HepG2 (cell line): ENCODE measurements at regions not wholly inside any gene's neighbourhood (a gene's known extent, or its start where the extent isn't known, plus 50 kb on each side); places are given as distances from the start of the nearest gene placed in this dataset.

Experiments
- ATAC-seq: fragments of 200-7000 bp; cut with Tn5 transposase; 3 replicates; pipeline ENCODE4 v1.9.1; 2020; ENCODE audit warnings: mild to moderate bottlenecking, moderate library complexity
- BruUV-seq: library from RNA; stranded (reverse); fragments of 400-500 nt; replicated peaks from 2 replicates; lab custom pipeline; 2021; lab: Mats Ljungman, UMichigan
- CTCF ChIA-PET: fragments of 300-600 bp; formaldehyde crosslinking; extraction: SDS; loops from one replicate; lab custom pipeline; 2021; ENCODE audit warnings: low total read pairs, inconsistent platforms, low intra/inter-chr PET ratio; lab: Yijun Ruan, JAX
- POLR2A ChIA-PET: fragments of 350-600 bp; sonication (Branson Sonifier 250); formaldehyde crosslinking; loops from one replicate; lab custom pipeline; 2020; ENCODE audit warnings: antibody characterized with exemption, inconsistent platforms; lab: Yijun Ruan, JAX
- DNase-seq: peaks from one replicate; pipeline ENCODE4 v3.0.0-alpha.2; 2015; ENCODE audit warnings: low spot score
- FAIRE-seq: peaks from 3 replicates; lab custom pipeline; 2011; peaks lifted over from hg19 to GRCh38; lab: Jason Lieb, UNC
- H2AFZ ChIP-seq: one replicate; pipeline ENCODE4 v1.6.1; 2011; ENCODE audit warnings: low read length, inconsistent platforms
- H3K27ac ChIP-seq: fragments of 300-600 bp; 3 replicates; pipeline ENCODE4 v1.8.0; 2011; ENCODE audit warnings: mixed run types, mild to moderate bottlenecking, mixed read lengths, low read length, inconsistent platforms; ENCODE audit not compliant: insufficient read depth; ENCODE audit errors: extremely low read length
- H3K27me3 ChIP-seq, 2 experiments: fragments of 200-600 bp in 1 of 2; 2 replicates in 1 of 2; 3 replicates in 1 of 2; pipeline versions ENCODE4 v1.6.0 to v1.8.0; 2011; ENCODE audit warnings: low read length in 2 of 2, mild to moderate bottlenecking in 2 of 2, moderate library complexity in 2 of 2, inconsistent platforms in 1 of 2; ENCODE audit not compliant: insufficient read depth in 2 of 2, control insufficient read depth in 1 of 2
- H3K36me3 ChIP-seq, 2 experiments: fragments of 200-600 bp in 1 of 2; replicated peaks in 1 of 2; 2 replicates in 1 of 2; 3 replicates in 1 of 2; pipeline versions ENCODE4 v1.5.1 to v1.8.0; 2011; ENCODE audit warnings: low read length in 2 of 2, inconsistent platforms in 1 of 2; ENCODE audit not compliant: insufficient read depth in 2 of 2, control insufficient read depth in 1 of 2
- H3K4me1 ChIP-seq: 2 replicates; pipeline ENCODE4 v1.5.1; 2012; ENCODE audit warnings: low read length, inconsistent platforms; ENCODE audit not compliant: insufficient read depth
- H3K4me2 ChIP-seq: 2 replicates; pipeline ENCODE4 v1.6.0; 2011; ENCODE audit warnings: low read depth, low read length, inconsistent platforms
- H3K4me3 ChIP-seq, 3 experiments: fragments of 200-600 bp in 1 of 3; sonication (generic), shearing (Covaris generic) in 1 of 3; replicated peaks in 1 of 3; 2 replicates each; pipeline ENCODE4 v1.5.1; 2011 to 2016; ENCODE audit warnings: low read length in 3 of 3, inconsistent platforms in 2 of 3, low read depth in 2 of 3, mild to moderate bottlenecking in 2 of 3, control low read depth in 1 of 3, mixed read lengths in 1 of 3; ENCODE audit not compliant: insufficient read depth in 1 of 3
- H3K79me2 ChIP-seq: one replicate; pipeline ENCODE4 v1.6.1; 2011; ENCODE audit warnings: low read length, inconsistent platforms; ENCODE audit not compliant: insufficient read depth
- H3K9ac ChIP-seq: 2 replicates; pipeline ENCODE4 v1.6.0; 2011; ENCODE audit warnings: mild to moderate bottlenecking, low read depth, low read length, inconsistent platforms; ENCODE audit not compliant: insufficient read depth
- H3K9me3 ChIP-seq: 2 replicates; pipeline ENCODE4 v1.5.1; 2012; ENCODE audit warnings: mild to moderate bottlenecking, low read length
- H4K20me1 ChIP-seq: 2 replicates; pipeline ENCODE4 v1.6.0; 2011; ENCODE audit warnings: inconsistent platforms, mild to moderate bottlenecking, low read length, moderate library complexity; ENCODE audit not compliant: insufficient read depth
- ELF1 ChIP-seq: sonication (generic); formaldehyde crosslinking; IDR thresholded peaks from 2 replicates; pipeline ENCODE4 v1.4.0; 2020; ENCODE audit warnings: missing genetic modification reagents
- GPN1 ChIP-seq: sonication (generic); formaldehyde crosslinking; IDR thresholded peaks from 2 replicates; pipeline ENCODE4 v1.5.1; 2020; ENCODE audit warnings: missing genetic modification reagents, borderline replicate concordance
- HCFC1 ChIP-seq: fragments of 150-350 bp; IDR thresholded peaks from 2 replicates; pipeline ENCODE4 v1.6.1; 2014; ENCODE audit warnings: low read depth, low read length
- NCOA2 ChIP-seq: sonication (generic); formaldehyde crosslinking; IDR thresholded peaks from 2 replicates; pipeline ENCODE4 v1.8.0; 2022; ENCODE audit warnings: inconsistent platforms
- NFRKB ChIP-seq: fragments of 450-650 bp; IDR thresholded peaks from 2 replicates; pipeline ENCODE4 v1.6.1; 2017
- PAF1 ChIP-seq: IDR thresholded peaks from 2 replicates; pipeline ENCODE4 v1.6.1; 2016; ENCODE audit warnings: missing genetic modification reagents, missing compliant biosample characterization
- SMC3 ChIP-seq: IDR thresholded peaks from 2 replicates; pipeline ENCODE4 v1.6.1; 2011; ENCODE audit warnings: low read length, improper control_type of control experiment
- SNAPC2 ChIP-seq: sonication (generic); formaldehyde crosslinking; IDR thresholded peaks from 2 replicates; pipeline ENCODE4 v1.8.1; 2022; ENCODE audit warnings: mild to moderate bottlenecking, missing genetic modification reagents
- SRY ChIP-seq: sonication (generic); formaldehyde crosslinking; IDR thresholded peaks from 2 replicates; pipeline ENCODE4 v1.8.0; 2022; ENCODE audit warnings: mild to moderate bottlenecking, missing genetic modification reagents
- TRIM24 ChIP-seq: sonication (generic); formaldehyde crosslinking; IDR thresholded peaks from 2 replicates; pipeline ENCODE4 v1.8.0; 2022; ENCODE audit warnings: mild to moderate bottlenecking, missing genetic modification reagents
- ZNF160 ChIP-seq: sonication (generic); formaldehyde crosslinking; IDR thresholded peaks from 2 replicates; pipeline ENCODE4 v1.8.0; 2022; ENCODE audit warnings: mild to moderate bottlenecking, inconsistent platforms, missing genetic modification reagents
- ZNF547 ChIP-seq: sonication (generic); formaldehyde crosslinking; IDR thresholded peaks from 2 replicates; pipeline ENCODE4 v1.5.1; 2020; ENCODE audit warnings: mild to moderate bottlenecking, missing genetic modification reagents
- ZNF792 ChIP-seq: IDR thresholded peaks from 2 replicates; pipeline ENCODE4 v1.6.1; 2016
- ZSCAN31 ChIP-seq: sonication (generic); formaldehyde crosslinking; IDR thresholded peaks from 2 replicates; pipeline ENCODE4 v1.5.0; 2020; ENCODE audit warnings: low read depth, mild to moderate bottlenecking, missing genetic modification reagents
- WGBS: methylation state at CpG from one replicate; pipeline ENCODE4 v1.1.6; 2017; ENCODE audit warnings: low lambda C conversion rate; 5-methylcytosine and 5-hydroxymethylcytosine counted together
- in situ Hi-C: cut with HindIII; loops from 2 replicates; pipeline ENCODE4 v1.10.0; 2017; ENCODE audit warnings: low pct_unique_long_range_greater_than_20kb; ENCODE audit not compliant: extremely low pct_ligation_motif_present
- intact Hi-C: fragments of 100-400 bp; cut with micrococcal nuclease; formaldehyde crosslinking; loops from one replicate; pipeline ENCODE4 v1.10.0; 2022; ENCODE audit not compliant: unreplicated experiment
- TF ChIP-seq, protein P1 (sequence below): fragments of 450-650 bp; IDR thresholded peaks from 2 replicates; pipeline ENCODE4 v1.6.1; 2017

- in situ Hi-C loops (no loop called here), intact Hi-C loops (no loop called here)
- CTCF ChIA-PET: no interaction called here
- Histone ChIP-seq H3K9ac (no peak overlapping the region), H2AFZ (no peak overlapping the region), H3K79me2 (no peaks in the 10 kb centered on the region), H4K20me1 (no peaks in the 10 kb centered on the region), H3K4me1 (no peaks in the 10 kb centered on the region), H3K9me3 (no peaks in the 10 kb centered on the region), H3K4me3 (no peak overlapping the region), H3K27ac (no peak overlapping the region), H3K27me3 (no peaks in the 10 kb centered on the region), H3K4me2 (no peak overlapping the region), H3K36me3 (no peaks in the 10 kb centered on the region)
- POLR2A ChIA-PET: no interaction called here
- no peak for TF ChIP-seq PAF1
- TF ChIP-seq ZNF547 (CRISPR knock-in tag): no peak
- TF ChIP-seq SMC3: no peak
- no peak for TF ChIP-seq NFRKB
- DNase-seq (no peak), ATAC-seq (no peak), FAIRE-seq (no peak)
- BruUV-seq: no TSS peak
- 6% methylated on average over 2 of the region's 2 CpGs for WGBS
Measured at GRCh38 chr3:164208821-164209220, 869.5 kb downstream of the SI start.

GRCh38 chr3:164208048-164208447, 870.2 kb downstream of the SI start:
- Histone ChIP-seq H3K36me3 (no peaks in the 10 kb centered on the region), H4K20me1 (no peaks in the 10 kb centered on the region), H3K79me2 (no peaks in the 10 kb centered on the region), H3K4me3 (no peak overlapping the region), H3K4me1 (no peaks in the 10 kb centered on the region), H3K27ac (no peak overlapping the region), H3K9me3 (no peaks in the 10 kb centered on the region), H3K9ac (no peak overlapping the region), H3K27me3 (no peaks in the 10 kb centered on the region), H2AFZ (no peak overlapping the region), H3K4me2 (no peak overlapping the region)
- in situ Hi-C loops: no loop called here
- TF ChIP-seq ZNF792 (CRISPR knock-in tag) (no peak), HCFC1 (no peak), ZNF160 (no peak), TRIM24 (CRISPR knock-in tag) (no peak), NCOA2 (no peak), SNAPC2 (CRISPR knock-in tag) (no peak), GPN1 (CRISPR knock-in tag) (no peak), ZSCAN31 (CRISPR knock-in tag) (no peak), SRY (no peak), ELF1 (no peak)
- TF ChIP-seq, protein P1, sequence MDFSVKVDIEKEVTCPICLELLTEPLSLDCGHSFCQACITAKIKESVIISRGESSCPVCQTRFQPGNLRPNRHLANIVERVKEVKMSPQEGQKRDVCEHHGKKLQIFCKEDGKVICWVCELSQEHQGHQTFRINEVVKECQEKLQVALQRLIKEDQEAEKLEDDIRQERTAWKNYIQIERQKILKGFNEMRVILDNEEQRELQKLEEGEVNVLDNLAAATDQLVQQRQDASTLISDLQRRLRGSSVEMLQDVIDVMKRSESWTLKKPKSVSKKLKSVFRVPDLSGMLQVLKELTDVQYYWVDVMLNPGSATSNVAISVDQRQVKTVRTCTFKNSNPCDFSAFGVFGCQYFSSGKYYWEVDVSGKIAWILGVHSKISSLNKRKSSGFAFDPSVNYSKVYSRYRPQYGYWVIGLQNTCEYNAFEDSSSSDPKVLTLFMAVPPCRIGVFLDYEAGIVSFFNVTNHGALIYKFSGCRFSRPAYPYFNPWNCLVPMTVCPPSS: no peak
- ATAC-seq (no peak), FAIRE-seq (no peak), DNase-seq (no peak)
- BruUV-seq: no TSS peak
- 0% methylated on average over 2 of the region's 2 CpGs for WGBS
- POLR2A ChIA-PET: no interaction called here
- intact Hi-C loops: no loop called here
- CTCF ChIA-PET: no interaction called here
